Body of pancreas (tissue), 4 donors: ENCODE measurements at regions not wholly inside any gene's neighbourhood (a gene's known extent, or its start where the extent isn't known, plus 50 kb on each side); places are given as distances from the start of the nearest gene placed in this dataset.

Source experiments
- POLR2A ChIP-seq, 3 donors: fragments of 450-650 bp; IDR thresholded peaks; one replicate each; pipeline ENCODE4 v1.6.1; 2016; ENCODE audit warnings: antibody characterized with exemption in 3 of 3, mild to moderate bottlenecking in 2 of 3
- TF ChIP-seq, protein P1 (sequence below), 7 experiments: fragments of 450-650 bp in 4 of 7; fragments of 200-600 bp in 3 of 7; sonication (generic) in 3 of 7; IDR thresholded peaks; one replicate each; pipeline ENCODE4 v1.5.1; 2016 to 2019; ENCODE audit warnings: antibody characterized with exemption in 7 of 7

DNA sequence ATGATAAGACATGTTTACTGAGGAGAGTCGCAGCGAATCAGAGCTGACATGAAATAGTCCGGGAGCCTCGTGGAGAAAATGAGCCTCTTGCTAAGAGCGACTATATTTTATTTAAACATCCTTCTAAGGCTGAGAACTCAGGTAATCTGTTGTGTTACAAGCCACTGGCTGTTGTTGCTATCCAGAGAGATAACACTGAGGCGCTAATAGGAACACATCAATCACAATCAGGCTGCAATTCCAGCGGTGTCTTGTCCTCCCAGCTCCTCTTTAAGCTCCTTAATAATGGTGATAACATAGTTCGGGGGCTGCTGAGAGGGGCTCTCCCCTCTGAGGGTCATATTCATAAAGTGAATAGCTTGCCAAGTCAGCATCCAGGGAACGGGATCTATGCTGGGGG, 95.1 kb downstream of the INSIG2 start:
- no peak for TF ChIP-seq POLR2A (IDR thresholded peaks at IDR 0.05)
- TF ChIP-seq, protein P1, sequence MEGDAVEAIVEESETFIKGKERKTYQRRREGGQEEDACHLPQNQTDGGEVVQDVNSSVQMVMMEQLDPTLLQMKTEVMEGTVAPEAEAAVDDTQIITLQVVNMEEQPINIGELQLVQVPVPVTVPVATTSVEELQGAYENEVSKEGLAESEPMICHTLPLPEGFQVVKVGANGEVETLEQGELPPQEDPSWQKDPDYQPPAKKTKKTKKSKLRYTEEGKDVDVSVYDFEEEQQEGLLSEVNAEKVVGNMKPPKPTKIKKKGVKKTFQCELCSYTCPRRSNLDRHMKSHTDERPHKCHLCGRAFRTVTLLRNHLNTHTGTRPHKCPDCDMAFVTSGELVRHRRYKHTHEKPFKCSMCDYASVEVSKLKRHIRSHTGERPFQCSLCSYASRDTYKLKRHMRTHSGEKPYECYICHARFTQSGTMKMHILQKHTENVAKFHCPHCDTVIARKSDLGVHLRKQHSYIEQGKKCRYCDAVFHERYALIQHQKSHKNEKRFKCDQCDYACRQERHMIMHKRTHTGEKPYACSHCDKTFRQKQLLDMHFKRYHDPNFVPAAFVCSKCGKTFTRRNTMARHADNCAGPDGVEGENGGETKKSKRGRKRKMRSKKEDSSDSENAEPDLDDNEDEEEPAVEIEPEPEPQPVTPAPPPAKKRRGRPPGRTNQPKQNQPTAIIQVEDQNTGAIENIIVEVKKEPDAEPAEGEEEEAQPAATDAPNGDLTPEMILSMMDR (IDR thresholded peaks at IDR 0.05) = no peak
